SJCRH30 (cell line): ENCODE measurements at regions not wholly inside any gene's neighbourhood (a gene's known extent, or its start where the extent isn't known, plus 50 kb on each side); places are given as distances from the start of the nearest gene placed in this dataset.
A peak's percentile ranks its signal among the peaks of the same experiment; 100 is the strongest.

Source experiments
- DNase-seq, 2 experiments: peaks; one replicate each; pipeline ENCODE4 v3.0.0-alpha.2; 2015 to 2020
- H3K27ac ChIP-seq: fragments of 250-450 bp; sonication (Bioruptor Pico); 2 replicates; pipeline ENCODE4 v1.5.1; 2020; ENCODE audit warnings: mild to moderate bottlenecking, moderate library complexity
- H3K27me3 ChIP-seq: fragments of 250-450 bp; sonication (Bioruptor Pico); 2 replicates; pipeline ENCODE4 v1.5.1; 2020; ENCODE audit warnings: mild to moderate bottlenecking, moderate library complexity
- H3K36me3 ChIP-seq: fragments of 250-450 bp; sonication (Bioruptor Pico); 2 replicates; pipeline ENCODE4 v1.5.1; 2020; ENCODE audit warnings: mild to moderate bottlenecking, moderate library complexity
- H3K4me1 ChIP-seq: fragments of 250-450 bp; sonication (Bioruptor Pico); 2 replicates; pipeline ENCODE4 v1.5.1; 2020; ENCODE audit warnings: mild to moderate bottlenecking, moderate library complexity
- H3K4me3 ChIP-seq: fragments of 250-450 bp; sonication (Bioruptor Pico); 2 replicates; pipeline ENCODE4 v1.5.1; 2020; ENCODE audit warnings: mild to moderate bottlenecking, moderate library complexity
- H3K9me3 ChIP-seq: fragments of 250-450 bp; sonication (Bioruptor Pico); replicated peaks from 2 replicates; pipeline ENCODE4 v1.5.1; 2020; ENCODE audit warnings: mild to moderate bottlenecking, moderate library complexity

- Histone ChIP-seq H3K9me3 (no peaks in the 10 kb centered on the region), H3K27ac (no peak overlapping the region), H3K36me3 (no peaks in the 10 kb centered on the region), H3K4me1 (no peaks in the 10 kb centered on the region), H3K27me3 (no peaks in the 10 kb centered on the region), H3K4me3 (no peak overlapping the region)
- no peak for DNase-seq
These were observed 402.5 kb downstream of the PCNX1 start for GRCh38 chr14:71309756-71310155.

GRCh38 chr14:71311061-71311460 lies 403.8 kb downstream of the PCNX1 start:
- no peaks in the 10 kb centered on the region for H3K27me3 ChIP-seq
- no peak overlapping the region for H3K27ac ChIP-seq
- DNase-seq: no peak
- H3K4me3 ChIP-seq: no peak overlapping the region
- no peaks in the 10 kb centered on the region for H3K4me1 ChIP-seq
- no peaks in the 10 kb centered on the region for H3K9me3 ChIP-seq
- H3K36me3 ChIP-seq: no peaks in the 10 kb centered on the region

GRCh38 chr14:71314717-71315116 lies 407.5 kb downstream of the PCNX1 start:
- Histone ChIP-seq H3K4me1 (no peaks in the 10 kb centered on the region), H3K36me3 (no peaks in the 10 kb centered on the region), H3K27ac (no peak overlapping the region), H3K27me3 (no peaks in the 10 kb centered on the region), H3K4me3 (no peak overlapping the region), H3K9me3 (no peaks in the 10 kb centered on the region)
- DNase-seq: no peak

- H3K4me3 ChIP-seq: no peak overlapping the region
- no peaks in the 10 kb centered on the region for H3K36me3 ChIP-seq
- H3K27ac ChIP-seq: no peak overlapping the region
- no peak for DNase-seq
- no peaks in the 10 kb centered on the region for H3K9me3 ChIP-seq
- H3K27me3 ChIP-seq: no peaks in the 10 kb centered on the region
- no peaks in the 10 kb centered on the region for H3K4me1 ChIP-seq
These were observed 410.3 kb downstream of the PCNX1 start for GRCh38 chr14:71317385-71318096.

GRCh38 chr14:71318097-71318459 lies 410.8 kb downstream of the PCNX1 start:
- H3K27me3 ChIP-seq: no peaks in the 10 kb centered on the region
- H3K4me1 ChIP-seq: no peaks in the 10 kb centered on the region
- DNase-seq: no peak
- no peaks in the 10 kb centered on the region for H3K36me3 ChIP-seq
- no peak overlapping the region for H3K4me3 ChIP-seq
- H3K27ac ChIP-seq: no peak overlapping the region
- H3K9me3 ChIP-seq: no peaks in the 10 kb centered on the region

GRCh38 chr14:71319666-71320065 lies 412.4 kb downstream of the PCNX1 start:
- Histone ChIP-seq H3K36me3 (no peaks in the 10 kb centered on the region), H3K27me3 (no peaks in the 10 kb centered on the region), H3K4me3 (peak overlapping the region; percentile 86), H3K4me1 (no peaks in the 10 kb centered on the region), H3K9me3 (no peaks in the 10 kb centered on the region), H3K27ac (no peak overlapping the region)
- peak; percentile 7 to 39 for DNase-seq

- H3K4me1 ChIP-seq: no peaks in the 10 kb centered on the region
- no peaks in the 10 kb centered on the region for H3K9me3 ChIP-seq
- no peaks in the 10 kb centered on the region for H3K27me3 ChIP-seq
- peak within 1 kb of the TSS; percentile 86 for H3K4me3 ChIP-seq
- peak within 1 kb of the TSS; percentile 82 for H3K27ac ChIP-seq
- H3K36me3 ChIP-seq: no peaks in the 10 kb centered on the region
- DNase-seq: peak; percentile 98
These were observed 413.0 kb downstream of the PCNX1 start, which contains the start of gene SIPA1L1 for GRCh38 chr14:71320107-71320733. TSS of gene SIPA1L1 (plus strand) at chr14:71320476.

- no peaks in the 10 kb centered on the region for H3K36me3 ChIP-seq
- H3K27me3 ChIP-seq: no peaks in the 10 kb centered on the region
- peak; percentile 50 to 63 for DNase-seq
- no peaks in the 10 kb centered on the region for H3K4me1 ChIP-seq
- H3K4me3 ChIP-seq: peak overlapping the region; percentile 86
- no peaks in the 10 kb centered on the region for H3K9me3 ChIP-seq
- peak overlapping the region; percentile 82 for H3K27ac ChIP-seq
These were observed 413.7 kb downstream of the PCNX1 start for GRCh38 chr14:71320734-71321573.

- H3K4me3 ChIP-seq: peak overlapping the region; percentile 86
- no peaks in the 10 kb centered on the region for H3K36me3 ChIP-seq
- DNase-seq: peak; percentile 2 to 44
- peak overlapping the region; percentile 82 for H3K27ac ChIP-seq
- no peaks in the 10 kb centered on the region for H3K4me1 ChIP-seq
- H3K27me3 ChIP-seq: no peaks in the 10 kb centered on the region
- H3K9me3 ChIP-seq: no peaks in the 10 kb centered on the region
These were observed 414.5 kb downstream of the PCNX1 start for GRCh38 chr14:71321574-71322315.

GRCh38 chr14:71322655-71323250 lies 415.5 kb downstream of the PCNX1 start:
- peak in 1 of 2 experiments; percentile 16 for DNase-seq
- Histone ChIP-seq H3K4me1 (no peaks in the 10 kb centered on the region), H3K9me3 (no peaks in the 10 kb centered on the region), H3K4me3 (no peak overlapping the region), H3K36me3 (no peaks in the 10 kb centered on the region), H3K27ac (no peak overlapping the region), H3K27me3 (no peaks in the 10 kb centered on the region)

GRCh38 chr14:71324767-71325272 lies 417.6 kb downstream of the PCNX1 start:
- Histone ChIP-seq H3K9me3 (0 out of 2 replicates have a peak, but pooled peaks cover 5% of the 10 kb centered on the region), H3K36me3 (0 out of 2 replicates have a peak, but pooled peaks cover 2% of the 10 kb centered on the region), H3K4me3 (no peak overlapping the region), H3K4me1 (no peaks in the 10 kb centered on the region), H3K27me3 (no peaks in the 10 kb centered on the region), H3K27ac (no peak overlapping the region)
- no peak for DNase-seq

- Histone ChIP-seq H3K9me3 (0 out of 2 replicates have a peak, but pooled peaks cover 5% of the 10 kb centered on the region), H3K27me3 (no peaks in the 10 kb centered on the region), H3K36me3 (0 out of 2 replicates have a peak, but pooled peaks cover 2% of the 10 kb centered on the region), H3K4me3 (no peak overlapping the region), H3K27ac (no peak overlapping the region), H3K4me1 (no peaks in the 10 kb centered on the region)
- no peak for DNase-seq
These were observed 420.4 kb downstream of the PCNX1 start for GRCh38 chr14:71327691-71328090.

GRCh38 chr14:71328183-71328582 lies 420.9 kb downstream of the PCNX1 start:
- H3K4me3 ChIP-seq: no peak overlapping the region
- no peak for DNase-seq
- no peak overlapping the region for H3K27ac ChIP-seq
- no peaks in the 10 kb centered on the region for H3K27me3 ChIP-seq
- 0 out of 2 replicates have a peak, but pooled peaks cover 5% of the 10 kb centered on the region for H3K9me3 ChIP-seq
- H3K36me3 ChIP-seq: 0 out of 2 replicates have a peak, but pooled peaks cover 2% of the 10 kb centered on the region
- H3K4me1 ChIP-seq: no peaks in the 10 kb centered on the region

GRCh38 chr14:71328954-71329353 lies 421.7 kb downstream of the PCNX1 start:
- Histone ChIP-seq H3K36me3 (0 out of 2 replicates have a peak, but pooled peaks cover 2% of the 10 kb centered on the region), H3K27me3 (no peaks in the 10 kb centered on the region), H3K27ac (no peak overlapping the region), H3K4me1 (no peaks in the 10 kb centered on the region), H3K9me3 (0 out of 2 replicates have a peak, but pooled peaks cover 5% of the 10 kb centered on the region), H3K4me3 (no peak overlapping the region)
- DNase-seq: no peak
